ENCODE measurements at regions not wholly inside any gene's neighbourhood (a gene's known extent, or its start where the extent isn't known, plus 50 kb on each side); places are given as distances from the start of the nearest gene placed in this dataset.

DNA sequence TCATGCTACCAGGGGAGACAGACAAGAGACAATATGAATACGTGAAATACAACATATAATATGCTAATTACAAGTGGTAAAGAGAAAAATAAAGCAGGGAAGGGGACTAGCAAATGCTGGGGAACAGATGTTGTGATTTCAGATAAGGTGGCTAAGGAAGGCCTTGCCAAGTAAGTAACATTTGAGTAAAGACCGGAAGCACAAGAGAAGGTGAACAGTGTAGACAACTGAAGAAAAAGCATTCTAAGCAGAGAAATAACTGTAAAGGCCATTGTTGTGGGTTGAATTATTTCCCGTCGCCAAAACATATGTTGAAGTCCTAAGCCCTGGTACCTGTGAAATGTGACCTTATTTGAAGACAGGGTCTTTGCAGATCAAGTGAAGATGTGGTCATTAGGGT, 63.7 kb upstream of the EED start:
- no peaks in the 10 kb centered on the region for H3K27me3 ChIP-seq (ENCODE audit: control insufficient read depth, insufficient read depth, low read length)
- H3K36me3 ChIP-seq (ENCODE audit: control insufficient read depth, insufficient read depth, low read length): no peaks in the 10 kb centered on the region
- no peak overlapping the region for H3K27ac ChIP-seq (ENCODE audit: low read length)
- DNase-seq: no peak
- peaks cover under 1% of the 10 kb centered on the region for H3K4me1 ChIP-seq (ENCODE audit: control insufficient read depth, insufficient read depth, low read length)
- no peaks in the 10 kb centered on the region for H3K9me3 ChIP-seq (replicated peaks; ENCODE audit: control insufficient read depth, low read depth, low read length)
- H3K4me3 ChIP-seq (ENCODE audit: low read length): no peak overlapping the region
- WGBS (ENCODE audit: insufficient coverage): 84% methylated on average over 3 of the region's 4 CpGs

DNA sequence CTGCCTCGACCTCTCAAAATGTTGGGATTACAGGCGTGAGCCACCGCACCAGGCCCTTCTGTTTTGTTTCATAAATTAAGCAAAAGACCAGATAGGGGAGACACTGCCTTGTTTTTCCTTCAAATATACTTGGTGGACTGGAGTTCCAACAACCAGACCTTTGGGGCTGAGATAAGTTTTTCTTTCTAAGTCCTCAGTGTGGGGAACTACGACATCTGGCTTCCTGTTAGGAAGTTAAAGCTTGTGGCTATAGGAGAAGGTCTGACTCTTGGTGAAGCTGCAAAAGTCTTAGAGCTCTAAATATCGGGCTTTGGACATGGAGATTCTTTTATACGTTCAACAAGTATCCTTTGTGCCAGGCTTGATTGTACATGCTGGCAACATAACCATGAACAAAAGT, 64.1 kb upstream of the EED start:
- no peaks in the 10 kb centered on the region for H3K9me3 ChIP-seq (replicated peaks; ENCODE audit: control insufficient read depth, low read depth, low read length)
- H3K4me3 ChIP-seq (ENCODE audit: low read length): no peak overlapping the region
- DNase-seq: peak; percentile 49
- 60% methylated on average over 2 of the region's 6 CpGs for WGBS (ENCODE audit: insufficient coverage)
- no peaks in the 10 kb centered on the region for H3K27me3 ChIP-seq (ENCODE audit: control insufficient read depth, insufficient read depth, low read length)
- peaks cover 4% of the 10 kb centered on the region for H3K4me1 ChIP-seq (ENCODE audit: control insufficient read depth, insufficient read depth, low read length)
- H3K27ac ChIP-seq (ENCODE audit: low read length): no peak overlapping the region
- H3K36me3 ChIP-seq (ENCODE audit: control insufficient read depth, insufficient read depth, low read length): no peaks in the 10 kb centered on the region

DNA sequence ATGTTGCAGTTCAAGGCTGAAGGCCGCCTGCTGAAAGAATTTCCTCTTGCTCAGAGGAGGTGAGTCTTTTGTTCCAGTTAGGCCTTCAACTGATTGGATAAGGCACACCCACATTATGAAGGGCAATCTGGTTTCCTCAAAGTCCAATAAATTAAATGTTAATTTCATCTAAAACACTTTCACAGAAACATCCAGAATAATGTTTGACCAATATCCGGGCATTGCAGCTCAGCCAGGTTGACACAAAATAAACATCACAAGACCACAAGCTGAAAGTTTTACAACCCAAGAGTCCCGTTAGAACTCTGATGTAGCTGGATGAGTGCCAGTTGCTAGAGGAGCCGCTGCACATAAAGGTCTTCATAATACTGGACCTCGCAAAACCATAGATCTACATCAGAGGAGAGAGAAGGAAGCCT, 64.9 kb upstream of the EED start:
- peaks cover 12% of the 10 kb centered on the region for H3K4me1 ChIP-seq (ENCODE audit: control insufficient read depth, insufficient read depth, low read length)

DNA sequence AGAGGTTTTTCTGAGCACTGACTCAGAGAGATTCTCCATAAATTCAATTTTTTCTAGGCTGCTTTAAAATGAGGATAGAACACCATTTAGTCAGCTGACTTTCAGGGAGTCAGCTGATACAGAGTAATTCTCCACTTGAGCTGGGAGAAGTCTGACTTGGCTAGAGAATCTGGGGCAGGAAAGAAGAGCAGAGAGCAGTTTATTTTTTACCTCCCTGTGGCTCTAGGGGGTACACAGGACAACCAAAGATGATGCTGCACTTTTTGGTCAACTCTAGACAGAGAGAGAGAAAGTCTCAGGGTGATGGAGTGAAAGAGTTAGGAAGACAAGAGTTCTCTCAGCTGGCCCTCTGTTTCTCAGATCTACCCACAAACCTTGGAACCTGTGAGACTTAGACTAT, 67.3 kb upstream of the EED start:
- no peaks in the 10 kb centered on the region for H3K27me3 ChIP-seq (ENCODE audit: control insufficient read depth, insufficient read depth, low read length)
- DNase-seq: no peak
- H3K9me3 ChIP-seq (replicated peaks; ENCODE audit: control insufficient read depth, low read depth, low read length): no peaks in the 10 kb centered on the region
- H3K4me3 ChIP-seq (ENCODE audit: low read length): no peak overlapping the region
- H3K4me1 ChIP-seq (ENCODE audit: control insufficient read depth, insufficient read depth, low read length): peaks cover 33% of the 10 kb centered on the region
- no peaks in the 10 kb centered on the region for H3K36me3 ChIP-seq (ENCODE audit: control insufficient read depth, insufficient read depth, low read length)
- no peak overlapping the region for H3K27ac ChIP-seq (ENCODE audit: low read length)

More for the DNA sequence above, 64.9 kb upstream of the EED start:
- Histone ChIP-seq H3K36me3 (ENCODE audit: control insufficient read depth, insufficient read depth, low read length) (no peaks in the 10 kb centered on the region), H3K27ac (ENCODE audit: low read length) (no peak overlapping the region), H3K9me3 (replicated peaks; ENCODE audit: control insufficient read depth, low read depth, low read length) (no peaks in the 10 kb centered on the region), H3K4me3 (ENCODE audit: low read length) (no peak overlapping the region), H3K27me3 (ENCODE audit: control insufficient read depth, insufficient read depth, low read length) (no peaks in the 10 kb centered on the region)
- WGBS (ENCODE audit: insufficient coverage): no CpG with 5 or more reads among the region's 5 CpGs
- no peak for DNase-seq

DNA sequence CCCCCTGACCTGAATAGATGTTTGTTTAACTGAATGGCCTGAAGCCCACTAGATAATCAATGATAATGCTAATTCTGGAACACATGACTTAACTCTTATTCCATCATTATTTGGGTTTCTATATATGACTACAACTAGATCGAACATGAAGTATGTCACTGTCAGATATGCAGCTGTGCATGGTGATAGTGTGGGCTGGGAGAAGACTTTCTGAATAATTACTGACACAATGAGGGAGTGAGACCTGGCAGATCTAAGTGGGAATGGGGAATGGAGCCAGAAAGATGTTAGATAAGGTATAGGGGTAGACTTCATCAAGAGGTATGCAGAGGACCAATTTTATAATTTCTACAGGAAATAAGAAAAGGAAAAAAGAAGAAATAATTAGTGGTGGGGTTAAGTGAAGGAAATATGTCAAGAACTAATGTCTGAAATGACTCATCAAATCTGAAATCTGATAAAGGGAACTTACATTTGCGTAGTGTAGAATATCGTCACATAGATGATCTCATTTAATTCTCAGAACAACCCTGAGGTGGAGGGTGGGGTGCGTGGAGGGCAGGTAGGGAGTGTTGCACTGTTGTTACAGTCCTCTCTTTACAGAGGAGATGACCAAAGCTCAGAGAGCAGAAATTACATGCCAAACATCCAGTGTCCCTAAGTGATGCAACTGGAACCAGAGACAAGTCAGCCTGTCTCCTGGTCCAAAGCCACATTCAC, 68.2 kb upstream of the EED start:
- DNase-seq: no peak
- Histone ChIP-seq H3K4me3 (ENCODE audit: low read length) (no peak overlapping the region), H3K4me1 (ENCODE audit: control insufficient read depth, insufficient read depth, low read length) (peaks cover 33% of the 10 kb centered on the region), H3K27ac (ENCODE audit: low read length) (no peak overlapping the region), H3K9me3 (replicated peaks; ENCODE audit: control insufficient read depth, low read depth, low read length) (no peaks in the 10 kb centered on the region), H3K27me3 (ENCODE audit: control insufficient read depth, insufficient read depth, low read length) (no peaks in the 10 kb centered on the region), H3K36me3 (ENCODE audit: control insufficient read depth, insufficient read depth, low read length) (no peaks in the 10 kb centered on the region)
- WGBS (ENCODE audit: insufficient coverage): no CpG with 5 or more reads among the region's 4 CpGs

DNA sequence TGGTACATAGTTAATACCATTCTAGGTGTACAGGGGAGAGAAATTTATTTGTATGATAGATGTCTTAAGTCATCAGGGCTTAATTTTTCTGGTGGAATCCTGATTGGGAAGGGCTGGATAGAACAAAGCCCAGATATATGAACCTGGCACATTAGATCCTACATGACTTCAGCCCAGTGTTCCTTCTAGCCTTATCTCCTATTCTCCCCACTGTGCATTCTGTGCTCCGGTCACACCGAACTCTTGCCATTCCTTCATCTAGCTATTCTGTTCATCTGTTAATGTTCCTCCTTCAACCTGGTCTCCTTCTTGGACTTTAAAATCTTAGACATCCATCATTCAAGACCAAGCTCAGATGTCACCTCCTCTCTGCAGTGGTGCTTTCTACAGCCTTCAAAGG, 68.9 kb upstream of the EED start:
- no peak overlapping the region for H3K27ac ChIP-seq (ENCODE audit: low read length)

DNA sequence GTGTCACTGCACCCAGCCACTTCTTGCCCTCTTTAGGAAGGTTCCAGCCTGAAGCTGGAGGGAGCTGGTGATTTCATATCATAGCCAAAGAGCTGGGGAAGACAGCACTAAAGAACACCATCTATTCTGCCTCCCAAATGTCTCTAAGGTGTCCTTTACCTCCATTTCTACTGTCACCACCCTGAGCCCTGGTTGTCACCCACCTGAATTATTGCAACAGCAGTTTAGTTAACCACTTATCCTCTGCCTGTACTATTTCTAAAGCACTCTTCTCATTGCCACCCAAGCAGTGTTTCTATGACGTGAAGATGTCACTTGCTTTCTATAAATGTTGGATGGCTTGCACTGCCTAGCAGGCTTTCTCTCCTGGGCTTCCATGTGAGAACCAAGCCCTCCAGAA, 69.4 kb upstream of the EED start:
- Histone ChIP-seq H3K27me3 (ENCODE audit: control insufficient read depth, insufficient read depth, low read length) (no peaks in the 10 kb centered on the region), H3K36me3 (ENCODE audit: control insufficient read depth, insufficient read depth, low read length) (no peaks in the 10 kb centered on the region), H3K4me1 (ENCODE audit: control insufficient read depth, insufficient read depth, low read length) (peaks cover 33% of the 10 kb centered on the region), H3K27ac (ENCODE audit: low read length) (peak overlapping the region; percentile 42), H3K9me3 (replicated peaks; ENCODE audit: control insufficient read depth, low read depth, low read length) (no peaks in the 10 kb centered on the region), H3K4me3 (ENCODE audit: low read length) (no peak overlapping the region)
- no CpG with 5 or more reads among the region's 1 CpG for WGBS (ENCODE audit: insufficient coverage)
- DNase-seq: no peak

More for the DNA sequence above, 68.9 kb upstream of the EED start:
- Histone ChIP-seq H3K9me3 (replicated peaks; ENCODE audit: control insufficient read depth, low read depth, low read length) (no peaks in the 10 kb centered on the region), H3K4me3 (ENCODE audit: low read length) (no peak overlapping the region), H3K27me3 (ENCODE audit: control insufficient read depth, insufficient read depth, low read length) (no peaks in the 10 kb centered on the region), H3K4me1 (ENCODE audit: control insufficient read depth, insufficient read depth, low read length) (peaks cover 33% of the 10 kb centered on the region), H3K36me3 (ENCODE audit: control insufficient read depth, insufficient read depth, low read length) (no peaks in the 10 kb centered on the region)
- 95% methylated on average over 2 of the region's 2 CpGs for WGBS (ENCODE audit: insufficient coverage)
- no peak for DNase-seq

DNA sequence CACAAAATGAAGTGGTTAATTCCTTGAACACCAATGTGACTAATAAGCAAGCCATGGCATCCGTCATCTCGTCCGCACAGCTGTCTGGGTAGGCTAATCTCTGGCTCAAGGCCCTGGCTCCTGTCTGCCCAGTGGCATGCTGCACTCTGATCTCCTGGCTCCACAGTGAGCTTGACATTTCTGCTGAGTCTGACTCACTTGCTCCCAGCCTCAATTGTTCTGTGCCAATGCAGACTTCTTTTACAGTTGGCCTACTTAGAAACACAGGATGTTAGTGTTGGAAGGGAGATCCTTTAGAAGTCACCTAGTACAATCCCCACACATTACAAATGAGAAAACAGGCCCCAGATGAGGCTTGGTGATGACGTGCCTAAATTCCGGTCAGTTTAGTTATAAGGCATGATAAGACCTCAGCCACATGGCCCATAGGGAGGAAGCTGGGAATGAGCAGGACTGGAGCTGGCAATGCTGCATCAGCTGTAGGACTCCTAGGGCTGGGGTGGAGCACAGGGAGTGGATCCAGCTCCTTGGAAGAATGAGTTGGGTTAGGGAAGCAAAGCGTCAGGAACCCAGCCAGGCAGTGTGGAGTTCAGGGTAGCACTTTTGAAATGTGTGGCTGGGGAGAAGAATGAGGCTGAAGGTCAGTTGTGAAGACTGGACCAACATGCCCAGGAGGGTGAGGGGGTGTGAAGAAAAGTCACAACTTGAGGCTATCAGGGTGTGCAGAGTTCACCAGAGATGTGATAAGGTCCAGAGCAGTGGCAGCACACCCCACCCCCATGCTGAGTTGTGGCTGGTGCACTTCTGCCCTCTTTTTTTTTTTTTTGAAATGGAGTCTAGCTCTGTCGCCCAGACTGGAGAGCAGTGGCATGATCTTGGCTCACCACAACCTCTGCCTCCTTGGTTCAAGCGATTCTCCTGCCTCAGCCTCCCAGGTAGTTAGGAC, 70.2 kb upstream of the EED start:
- 46% methylated on average over 8 of the region's 8 CpGs for WGBS (ENCODE audit: insufficient coverage)
- peak; percentile 89 for DNase-seq
- H3K4me1 ChIP-seq (ENCODE audit: control insufficient read depth, insufficient read depth, low read length): peaks cover 33% of the 10 kb centered on the region

DNA sequence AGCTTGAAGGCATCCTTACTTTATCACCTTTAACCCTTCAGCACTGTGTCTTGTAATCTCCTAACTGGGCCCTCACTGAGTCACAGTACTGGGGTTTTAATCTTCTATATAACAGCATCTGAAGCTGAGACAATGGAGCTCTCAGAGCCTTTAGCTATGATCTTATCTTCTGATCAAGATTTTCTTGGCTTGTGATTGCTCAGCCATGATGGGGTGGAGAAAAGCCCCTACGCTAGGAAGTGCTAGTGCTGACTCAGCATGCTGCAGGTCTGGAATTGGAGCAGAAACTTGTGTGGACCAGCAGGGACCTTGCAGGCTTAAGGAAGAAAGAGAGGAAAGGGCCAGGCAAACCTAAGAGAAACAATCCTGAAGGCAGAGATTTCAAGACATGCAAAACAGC, 71.7 kb upstream of the EED start:
- Histone ChIP-seq H3K4me1 (ENCODE audit: control insufficient read depth, insufficient read depth, low read length) (peaks cover 36% of the 10 kb centered on the region), H3K27me3 (ENCODE audit: control insufficient read depth, insufficient read depth, low read length) (no peaks in the 10 kb centered on the region), H3K9me3 (replicated peaks; ENCODE audit: control insufficient read depth, low read depth, low read length) (no peaks in the 10 kb centered on the region), H3K27ac (ENCODE audit: low read length) (peak overlapping the region; percentile 15), H3K36me3 (ENCODE audit: control insufficient read depth, insufficient read depth, low read length) (no peaks in the 10 kb centered on the region), H3K4me3 (ENCODE audit: low read length) (no peak overlapping the region)
- DNase-seq: no peak
- WGBS (ENCODE audit: insufficient coverage): no CpG with 5 or more reads among the region's 1 CpG

More for the DNA sequence above, 70.2 kb upstream of the EED start:
- Histone ChIP-seq H3K36me3 (ENCODE audit: control insufficient read depth, insufficient read depth, low read length) (no peaks in the 10 kb centered on the region), H3K4me3 (ENCODE audit: low read length) (no peak overlapping the region), H3K27me3 (ENCODE audit: control insufficient read depth, insufficient read depth, low read length) (no peaks in the 10 kb centered on the region), H3K9me3 (replicated peaks; ENCODE audit: control insufficient read depth, low read depth, low read length) (no peaks in the 10 kb centered on the region), H3K27ac (ENCODE audit: low read length) (peak overlapping the region; percentile 93)

DNA sequence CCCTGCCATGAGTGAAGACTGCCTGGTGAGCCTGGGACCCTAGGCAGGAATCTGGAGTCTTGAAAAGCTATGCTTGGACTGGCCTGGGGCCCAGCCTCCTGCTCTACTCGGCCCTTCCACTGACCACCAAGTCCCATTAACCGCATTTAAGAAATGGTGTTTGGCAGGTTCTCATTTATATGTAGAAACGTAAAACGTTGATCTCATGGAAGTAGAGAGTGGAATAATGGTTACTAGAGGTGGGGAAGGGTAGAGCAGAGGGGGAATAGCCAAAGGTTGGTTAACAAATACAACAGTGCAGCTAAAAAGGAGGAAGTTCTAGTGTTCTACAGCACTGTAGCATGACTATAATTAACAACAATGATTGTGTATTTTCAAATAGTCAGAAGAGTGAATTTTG, 72.9 kb upstream of the EED start:
- H3K27me3 ChIP-seq (ENCODE audit: control insufficient read depth, insufficient read depth, low read length): no peaks in the 10 kb centered on the region
- H3K27ac ChIP-seq (ENCODE audit: low read length): no peak overlapping the region
- H3K4me1 ChIP-seq (ENCODE audit: control insufficient read depth, insufficient read depth, low read length): peaks cover 36% of the 10 kb centered on the region
- H3K36me3 ChIP-seq (ENCODE audit: control insufficient read depth, insufficient read depth, low read length): no peaks in the 10 kb centered on the region
- no peaks in the 10 kb centered on the region for H3K9me3 ChIP-seq (replicated peaks; ENCODE audit: control insufficient read depth, low read depth, low read length)
- DNase-seq: no peak
- WGBS (ENCODE audit: insufficient coverage): 50% methylated on average over 2 of the region's 4 CpGs
- no peak overlapping the region for H3K4me3 ChIP-seq (ENCODE audit: low read length)

Measured in muscle of leg (tissue), 3 donors.